ENCODE measurements at regions not wholly inside any gene's neighbourhood (a gene's known extent, or its start where the extent isn't known, plus 50 kb on each side); places are given as distances from the start of the nearest gene placed in this dataset.

DNA sequence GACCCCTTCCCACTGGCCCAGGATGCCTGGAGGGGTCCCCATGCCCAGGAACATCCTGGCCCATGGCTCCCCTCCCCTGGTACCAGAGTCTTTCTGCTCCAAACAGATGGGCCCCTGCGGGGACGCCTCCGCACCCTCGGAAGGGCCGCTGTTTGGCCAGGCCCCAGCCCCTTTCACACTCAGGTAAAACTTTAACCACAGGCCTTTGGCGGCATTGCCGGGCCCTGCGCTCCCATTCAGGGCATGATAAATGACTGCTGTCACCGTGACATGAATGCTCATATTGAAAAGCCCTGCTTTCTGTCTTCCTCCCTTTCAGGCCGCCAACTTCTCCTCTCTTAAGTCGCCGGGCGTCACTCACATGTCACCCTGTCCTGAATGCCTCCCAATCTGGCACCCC is 141.5 kb upstream of the TOP1 start:
- TF ChIP-seq POLR2A (IDR thresholded peaks at IDR 0.05; ENCODE audit: low read depth, low read length) (no peak), TAF1 (IDR thresholded peaks at IDR 0.05; ENCODE audit: low read depth, low read length) (no peak)
